ENCODE measurements at regions not wholly inside any gene's neighbourhood (a gene's known extent, or its start where the extent isn't known, plus 50 kb on each side); places are given as distances from the start of the nearest gene placed in this dataset.

DNA sequence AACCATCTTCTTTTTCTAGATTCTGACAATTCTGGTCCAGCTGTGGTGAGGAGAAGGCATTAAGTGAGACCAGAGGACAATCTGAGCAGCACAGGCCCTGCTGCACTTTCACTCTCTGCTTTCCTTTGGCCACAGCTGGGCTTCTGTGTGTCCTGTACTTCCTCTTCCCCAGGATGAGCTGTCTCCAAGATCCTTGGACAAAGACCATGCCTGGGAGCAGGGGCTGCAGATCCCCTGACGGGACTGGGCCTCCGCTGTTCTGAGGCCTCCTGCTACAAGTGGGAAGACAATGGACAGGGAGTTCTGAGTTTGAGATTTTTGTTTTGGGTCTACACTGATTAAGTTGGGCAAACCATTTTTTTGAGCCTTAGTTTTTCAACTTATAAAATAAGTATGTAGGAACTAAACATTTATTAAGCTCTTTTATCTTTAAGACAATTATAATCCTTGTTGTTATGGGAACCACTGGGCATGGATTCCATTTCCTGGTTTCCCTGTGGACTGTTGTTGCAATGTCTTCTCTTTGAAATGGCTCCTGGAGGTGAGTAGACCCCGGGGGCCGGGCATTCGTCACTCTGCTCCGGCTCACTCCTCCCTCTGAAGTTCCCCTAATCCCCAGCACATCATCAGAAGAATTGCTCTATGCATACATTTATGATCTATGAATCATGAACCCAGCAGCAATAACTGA is 266.6 kb downstream of the ACTR3 start:
- H3K4me3 ChIP-seq (ENCODE audit: low read depth, low read length), result no peak overlapping the region
- POLR2A ChIA-PET, result no interaction called here
- no peaks in the 10 kb centered on the region for H3K36me3 ChIP-seq (ENCODE audit: control insufficient read depth, insufficient read depth, low read length)
- H3K27me3 ChIP-seq (ENCODE audit: control insufficient read depth, insufficient read depth, low read length), result no peaks in the 10 kb centered on the region
- TF ChIP-seq, protein P1, sequence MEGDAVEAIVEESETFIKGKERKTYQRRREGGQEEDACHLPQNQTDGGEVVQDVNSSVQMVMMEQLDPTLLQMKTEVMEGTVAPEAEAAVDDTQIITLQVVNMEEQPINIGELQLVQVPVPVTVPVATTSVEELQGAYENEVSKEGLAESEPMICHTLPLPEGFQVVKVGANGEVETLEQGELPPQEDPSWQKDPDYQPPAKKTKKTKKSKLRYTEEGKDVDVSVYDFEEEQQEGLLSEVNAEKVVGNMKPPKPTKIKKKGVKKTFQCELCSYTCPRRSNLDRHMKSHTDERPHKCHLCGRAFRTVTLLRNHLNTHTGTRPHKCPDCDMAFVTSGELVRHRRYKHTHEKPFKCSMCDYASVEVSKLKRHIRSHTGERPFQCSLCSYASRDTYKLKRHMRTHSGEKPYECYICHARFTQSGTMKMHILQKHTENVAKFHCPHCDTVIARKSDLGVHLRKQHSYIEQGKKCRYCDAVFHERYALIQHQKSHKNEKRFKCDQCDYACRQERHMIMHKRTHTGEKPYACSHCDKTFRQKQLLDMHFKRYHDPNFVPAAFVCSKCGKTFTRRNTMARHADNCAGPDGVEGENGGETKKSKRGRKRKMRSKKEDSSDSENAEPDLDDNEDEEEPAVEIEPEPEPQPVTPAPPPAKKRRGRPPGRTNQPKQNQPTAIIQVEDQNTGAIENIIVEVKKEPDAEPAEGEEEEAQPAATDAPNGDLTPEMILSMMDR (IDR thresholded peaks at IDR 0.05; ENCODE audit: insufficient read depth, low read depth, low read length), result no peak
- no peak for DNase-seq (ENCODE audit: low read depth)
- CTCF ChIA-PET, result interaction anchor here (1.4 kb wide), 1 partner anchor 28 kb away, joined by 5 read pairs; no protein-coding TSS in a partner anchor

DNA sequence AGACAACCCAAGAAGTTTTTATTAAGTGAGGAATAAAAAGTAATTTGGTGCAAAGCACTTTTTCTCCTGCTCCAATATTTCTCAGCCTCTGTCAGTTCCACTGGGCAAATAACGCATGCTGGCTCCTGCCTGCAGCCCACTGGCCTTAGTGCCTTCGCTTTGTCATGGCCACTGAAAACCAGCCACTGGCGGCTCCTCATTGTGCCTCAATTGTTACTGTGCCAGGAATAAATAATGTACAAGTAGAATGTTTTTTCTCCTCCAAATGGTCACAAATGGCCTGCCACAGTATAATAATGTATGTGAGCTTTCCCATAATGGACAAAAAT is 267.1 kb downstream of the ACTR3 start:
- Histone ChIP-seq H3K4me3 (ENCODE audit: low read depth, low read length) (no peak overlapping the region), H3K36me3 (ENCODE audit: control insufficient read depth, insufficient read depth, low read length) (no peaks in the 10 kb centered on the region), H3K27me3 (ENCODE audit: control insufficient read depth, insufficient read depth, low read length) (no peaks in the 10 kb centered on the region)
- DNase-seq (ENCODE audit: low read depth), result no peak
- CTCF ChIA-PET, result no interaction called here
- POLR2A ChIA-PET, result no interaction called here
- TF ChIP-seq, protein P1 (IDR thresholded peaks at IDR 0.05; ENCODE audit: insufficient read depth, low read depth, low read length), result no peak

DNA sequence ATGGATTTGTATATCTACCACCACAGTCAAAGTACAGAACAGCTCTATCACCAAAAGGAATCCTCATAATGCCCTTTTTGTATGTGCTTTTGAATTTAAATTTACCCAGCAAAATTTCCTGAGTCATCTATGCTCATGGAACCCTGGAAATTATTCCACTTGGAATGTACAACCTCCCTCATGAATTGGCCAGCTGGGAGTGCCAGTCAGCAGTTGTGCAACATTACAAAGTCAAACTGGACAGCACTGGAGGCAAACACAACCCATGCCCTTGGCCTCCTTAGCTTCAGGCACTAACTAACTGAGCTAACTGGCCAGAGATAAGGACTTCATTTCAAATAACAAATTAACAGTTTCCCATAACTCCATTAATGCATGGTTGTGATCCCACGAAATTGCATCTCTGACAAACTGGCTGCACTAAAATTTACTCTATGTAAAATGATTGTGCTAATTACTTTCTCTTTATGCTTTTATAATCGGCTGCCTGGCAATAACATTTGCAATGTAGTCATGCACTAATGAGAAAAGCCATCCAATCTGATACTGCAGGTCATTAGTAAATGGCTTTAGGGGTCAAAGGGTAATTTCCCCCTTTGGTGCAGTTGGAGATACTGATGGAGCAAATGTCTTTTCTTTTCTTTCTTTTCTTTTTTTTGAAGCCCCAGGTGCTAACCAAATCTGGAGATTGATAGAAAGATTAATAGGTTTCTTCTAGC is 270.5 kb downstream of the ACTR3 start:
- H3K4me3 ChIP-seq (ENCODE audit: low read depth, low read length), result no peak overlapping the region
- H3K27me3 ChIP-seq (ENCODE audit: control insufficient read depth, insufficient read depth, low read length), result no peaks in the 10 kb centered on the region
- ChIA-PET POLR2A (no interaction called here), CTCF (no interaction called here)
- TF ChIP-seq, protein P1 (IDR thresholded peaks at IDR 0.05; ENCODE audit: insufficient read depth, low read depth, low read length), result no peak
- H3K36me3 ChIP-seq (ENCODE audit: control insufficient read depth, insufficient read depth, low read length), result no peaks in the 10 kb centered on the region
- no peak for DNase-seq (ENCODE audit: low read depth)

DNA sequence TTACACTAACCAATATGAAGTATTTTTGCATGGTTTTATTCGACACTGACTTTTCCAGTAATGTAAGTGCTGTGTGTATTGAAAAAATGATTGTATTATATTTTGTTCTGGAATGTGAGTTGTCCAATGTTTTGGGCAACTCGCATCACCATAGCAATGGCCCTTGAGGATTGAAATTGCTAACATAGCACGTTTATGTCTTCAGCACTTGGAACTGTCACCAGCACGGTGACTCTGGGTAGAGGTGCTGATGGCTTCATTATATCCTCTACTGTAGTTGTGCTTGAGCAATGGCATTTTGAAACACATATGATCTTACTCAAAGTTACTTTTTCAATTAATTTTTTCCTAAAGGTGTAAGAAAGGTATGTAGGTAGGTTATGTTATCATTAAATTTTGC is 271.5 kb downstream of the ACTR3 start:
- no peak for DNase-seq (ENCODE audit: low read depth)
- Histone ChIP-seq H3K27me3 (ENCODE audit: control insufficient read depth, insufficient read depth, low read length) (no peaks in the 10 kb centered on the region), H3K36me3 (ENCODE audit: control insufficient read depth, insufficient read depth, low read length) (no peaks in the 10 kb centered on the region), H3K4me3 (ENCODE audit: low read depth, low read length) (no peak overlapping the region)
- ChIA-PET CTCF (no interaction called here), POLR2A (no interaction called here)
- TF ChIP-seq, protein P1 (IDR thresholded peaks at IDR 0.05; ENCODE audit: insufficient read depth, low read depth, low read length), result no peak

DNA sequence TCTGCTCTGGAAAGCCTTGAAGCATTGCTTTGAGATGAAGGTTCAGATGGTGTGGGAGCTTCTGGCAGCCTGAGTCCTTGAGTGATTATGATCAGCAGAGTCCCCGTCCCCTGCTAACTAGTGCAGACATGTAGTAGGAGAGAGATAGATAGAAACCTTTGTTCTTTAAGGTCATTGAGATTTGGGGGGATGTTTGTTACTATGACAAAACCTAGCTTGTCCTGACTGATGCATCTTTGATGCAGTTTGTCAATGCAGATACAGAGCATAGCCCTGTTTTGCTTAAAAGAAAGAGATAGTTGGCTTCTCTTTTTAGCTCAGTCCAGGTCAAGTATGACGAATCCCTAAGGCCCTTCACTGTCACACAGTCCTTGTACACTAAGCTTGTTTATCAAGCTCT is 274.6 kb upstream of the DPP10 start:
- H3K36me3 ChIP-seq (ENCODE audit: control insufficient read depth, insufficient read depth, low read length), result no peaks in the 10 kb centered on the region
- DNase-seq (ENCODE audit: low read depth), result no peak
- CTCF ChIA-PET, result no interaction called here
- POLR2A ChIA-PET, result no interaction called here
- H3K4me3 ChIP-seq (ENCODE audit: low read depth, low read length), result no peak overlapping the region
- TF ChIP-seq, protein P1 (IDR thresholded peaks at IDR 0.05; ENCODE audit: insufficient read depth, low read depth, low read length), result no peak
- H3K27me3 ChIP-seq (ENCODE audit: control insufficient read depth, insufficient read depth, low read length), result no peaks in the 10 kb centered on the region
